Epithelial cell of esophagus (primary cell): ENCODE measurements at regions not wholly inside any gene's neighbourhood (a gene's known extent, or its start where the extent isn't known, plus 50 kb on each side); places are given as distances from the start of the nearest gene placed in this dataset.

Experiments used
- DNase-seq: peaks from one replicate; pipeline ENCODE4 v3.0.0; 2010; ENCODE audit warnings: low read depth
- H3K4me3 ChIP-seq: 2 replicates; pipeline ENCODE4 v1.5.1; 2011; ENCODE audit warnings: mild to moderate bottlenecking, low read length, control low read depth
- CTCF ChIP-seq: IDR thresholded peaks from 2 replicates; pipeline ENCODE4 v1.5.1; 2011; ENCODE audit warnings: low read depth, mild to moderate bottlenecking, low read length, control low read depth, inconsistent platforms; ENCODE audit not compliant: insufficient read depth; ENCODE audit errors: missing control alignments

- TF ChIP-seq CTCF: no peak
- no peak for DNase-seq
- no peak overlapping the region for H3K4me3 ChIP-seq
Observed at GRCh38 chr10:131708225-131708880, 192.5 kb upstream of the PPP2R2D start.

- no peak for DNase-seq
- H3K4me3 ChIP-seq: no peak overlapping the region
- no peak for TF ChIP-seq CTCF
Observed at GRCh38 chr10:131710142-131710861, 190.5 kb upstream of the PPP2R2D start.

- no peak for TF ChIP-seq CTCF
- H3K4me3 ChIP-seq: no peak overlapping the region
- no peak for DNase-seq
Observed at GRCh38 chr10:131722121-131722520, 178.7 kb upstream of the PPP2R2D start.

GRCh38 chr10:131722525-131723264, 178.1 kb upstream of the PPP2R2D start:
- H3K4me3 ChIP-seq: no peak overlapping the region
- DNase-seq: no peak
- TF ChIP-seq CTCF: no peak

GRCh38 chr10:131723297-131724168, 177.3 kb upstream of the PPP2R2D start:
- no peak for TF ChIP-seq CTCF
- no peak overlapping the region for H3K4me3 ChIP-seq
- DNase-seq: no peak

- H3K4me3 ChIP-seq: no peak overlapping the region
- no peak for DNase-seq
- TF ChIP-seq CTCF: no peak
Observed at GRCh38 chr10:131724169-131724545, 176.7 kb upstream of the PPP2R2D start.
